Left lung (tissue), 4 donors: ENCODE measurements at regions not wholly inside any gene's neighbourhood (a gene's known extent, or its start where the extent isn't known, plus 50 kb on each side); places are given as distances from the start of the nearest gene placed in this dataset.

ENCODE experiments used
- ATAC-seq: fragments of 200-7000 bp; cut with Tn5 transposase; one replicate; pipeline ENCODE4 v1.9.1; 2020; ENCODE audit warnings: moderate library complexity
- DNase-seq, 4 donors: peaks; one replicate each; pipeline ENCODE4 v3.0.0-alpha.2; 2013 to 2020
- H3K27ac ChIP-seq, 2 donors: fragments of 200-600 bp; sonication (generic) in 1 of 2; one replicate each; pipeline versions ENCODE4 v1.5.0 to v1.8.0; 2020 to 2021
- H3K27me3 ChIP-seq, 2 donors: fragments of 200-600 bp; sonication (generic) in 1 of 2; one replicate each; pipeline versions ENCODE4 v1.5.0 to v1.8.0; 2020 to 2021
- H3K36me3 ChIP-seq, 2 donors: fragments of 200-600 bp; sonication (generic) in 1 of 2; one replicate each; pipeline versions ENCODE4 v1.5.0 to v1.8.0; 2020 to 2021
- H3K4me1 ChIP-seq, 2 donors: fragments of 200-600 bp; one replicate each; pipeline ENCODE4 v1.8.0; 2021
- H3K4me3 ChIP-seq, 2 donors: fragments of 200-600 bp; sonication (generic) in 1 of 2; one replicate each; pipeline versions ENCODE4 v1.5.0 to v1.8.0; 2020 to 2021; ENCODE audit warnings: mild to moderate bottlenecking in 1 of 2
- H3K9me3 ChIP-seq, 2 donors: fragments of 200-600 bp; sonication (generic) in 1 of 2; one replicate each; pipeline versions ENCODE4 v1.5.0 to v1.8.0; 2020 to 2021
- intact Hi-C, 2 donors: fragments of 100-400 bp; cut with DNase I; formaldehyde crosslinking; loops; one replicate each; pipeline versions ENCODE4 v1.11.2 to v1.14.2; 2022
- TF ChIP-seq, protein P1 (sequence below), 2 donors: fragments of 200-600 bp; sonication (generic) in 1 of 2; IDR thresholded peaks; one replicate each; pipeline versions ENCODE4 v1.5.0 to v1.8.0; 2021; ENCODE audit warnings: antibody characterized with exemption in 2 of 2
- donor health status: DM: no; HTN: yes; CAD: no.
- donor health status: DM: no; HTN: no; CAD: no.

DNA sequence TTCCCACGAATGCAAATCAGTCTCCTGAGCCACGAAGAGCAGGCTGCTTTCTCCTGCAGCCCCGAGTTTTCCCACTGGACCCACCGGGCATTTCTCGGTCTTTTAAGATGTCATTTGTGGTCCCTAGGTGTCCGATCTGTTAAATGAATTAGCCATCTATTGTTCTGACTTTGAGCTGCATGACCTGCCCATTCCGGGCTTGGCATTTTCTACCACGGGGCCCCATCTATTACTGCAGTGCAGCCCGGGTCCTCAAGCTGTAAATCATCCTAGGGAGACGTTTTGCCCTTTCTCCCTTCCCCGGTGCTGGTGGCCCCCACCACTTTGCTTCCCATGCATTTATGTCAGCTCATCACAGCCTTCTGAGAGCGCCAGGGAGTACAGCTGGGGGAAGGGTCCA, 405.4 kb downstream of the IRX1 start:
- H3K27ac ChIP-seq, result no peak overlapping the region
- H3K36me3 ChIP-seq, result no peaks in the 10 kb centered on the region
- H3K9me3 ChIP-seq, result no peaks in the 10 kb centered on the region
- intact Hi-C loops, result no loop called here
- no peak overlapping the region for H3K4me3 ChIP-seq
- peaks cover 0 to 6% of the 10 kb centered on the region in 2 donors for H3K27me3 ChIP-seq
- TF ChIP-seq, protein P1, sequence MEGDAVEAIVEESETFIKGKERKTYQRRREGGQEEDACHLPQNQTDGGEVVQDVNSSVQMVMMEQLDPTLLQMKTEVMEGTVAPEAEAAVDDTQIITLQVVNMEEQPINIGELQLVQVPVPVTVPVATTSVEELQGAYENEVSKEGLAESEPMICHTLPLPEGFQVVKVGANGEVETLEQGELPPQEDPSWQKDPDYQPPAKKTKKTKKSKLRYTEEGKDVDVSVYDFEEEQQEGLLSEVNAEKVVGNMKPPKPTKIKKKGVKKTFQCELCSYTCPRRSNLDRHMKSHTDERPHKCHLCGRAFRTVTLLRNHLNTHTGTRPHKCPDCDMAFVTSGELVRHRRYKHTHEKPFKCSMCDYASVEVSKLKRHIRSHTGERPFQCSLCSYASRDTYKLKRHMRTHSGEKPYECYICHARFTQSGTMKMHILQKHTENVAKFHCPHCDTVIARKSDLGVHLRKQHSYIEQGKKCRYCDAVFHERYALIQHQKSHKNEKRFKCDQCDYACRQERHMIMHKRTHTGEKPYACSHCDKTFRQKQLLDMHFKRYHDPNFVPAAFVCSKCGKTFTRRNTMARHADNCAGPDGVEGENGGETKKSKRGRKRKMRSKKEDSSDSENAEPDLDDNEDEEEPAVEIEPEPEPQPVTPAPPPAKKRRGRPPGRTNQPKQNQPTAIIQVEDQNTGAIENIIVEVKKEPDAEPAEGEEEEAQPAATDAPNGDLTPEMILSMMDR (IDR thresholded peaks at IDR 0.05), result no peak
- H3K4me1 ChIP-seq, result no peaks in the 10 kb centered on the region
- no peak for DNase-seq
- ATAC-seq, result no peak

DNA sequence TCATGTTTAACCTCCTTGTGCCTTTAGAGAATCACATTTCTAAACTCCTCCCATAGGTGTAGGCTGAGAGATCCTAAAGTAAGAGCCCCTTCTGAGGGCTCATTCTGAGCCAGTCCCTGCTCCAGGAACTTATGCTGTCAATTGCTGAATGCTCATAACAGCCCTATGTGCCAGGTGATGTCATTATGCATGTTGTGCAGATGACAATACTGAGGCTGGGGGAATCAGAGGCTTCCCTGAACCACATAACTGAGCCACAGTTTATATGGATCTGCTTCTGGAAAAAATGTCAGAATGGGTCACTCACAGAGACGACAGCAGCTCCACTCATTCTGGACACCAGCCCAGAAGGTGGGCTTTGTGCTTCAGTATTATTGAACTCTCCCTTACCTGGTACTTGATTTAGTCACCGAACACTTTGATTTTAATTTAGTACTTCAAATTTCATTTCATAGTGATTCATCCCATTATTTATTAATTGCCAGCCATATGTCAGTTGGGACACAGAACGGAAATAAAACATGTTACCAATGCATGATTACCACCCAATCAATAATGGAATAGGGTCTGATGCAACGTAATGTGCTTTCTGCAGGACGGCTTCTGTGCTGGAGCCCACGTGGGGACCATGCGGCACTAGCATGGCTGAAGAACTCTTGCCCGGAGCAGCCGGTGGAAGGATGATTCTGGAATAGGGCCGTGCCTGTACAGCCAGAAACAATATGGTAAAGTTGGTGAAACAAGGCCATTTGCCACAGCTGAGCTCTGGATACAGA, 406.3 kb downstream of the IRX1 start:
- Histone ChIP-seq H3K27ac (no peak overlapping the region), H3K27me3 (peaks cover 0 to 6% of the 10 kb centered on the region in 2 donors), H3K4me3 (no peak overlapping the region), H3K9me3 (no peaks in the 10 kb centered on the region), H3K36me3 (no peaks in the 10 kb centered on the region), H3K4me1 (no peaks in the 10 kb centered on the region)
- ATAC-seq (no peak), DNase-seq (no peak)
- TF ChIP-seq, protein P1 (IDR thresholded peaks at IDR 0.05), result no peak
- intact Hi-C loops, result no loop called here

DNA sequence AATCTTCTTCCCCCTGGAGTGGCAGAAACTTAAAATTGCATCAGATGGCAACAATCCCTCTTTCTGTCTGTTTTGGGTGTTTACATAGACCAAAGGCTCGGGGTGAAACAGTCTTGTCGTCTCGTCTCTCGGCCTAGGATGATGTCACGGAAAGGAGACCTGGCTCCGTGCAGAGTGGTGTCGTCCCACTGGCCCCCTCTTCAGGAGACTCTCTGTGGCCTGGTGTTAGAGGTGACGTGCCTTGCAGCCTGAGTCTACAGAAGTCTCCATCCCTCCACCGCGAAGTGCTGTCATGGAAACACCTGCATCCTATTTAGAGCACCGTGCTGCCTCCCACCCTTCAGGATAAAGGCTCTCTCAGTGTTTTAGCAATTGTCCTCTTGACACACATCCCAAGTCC, 409.7 kb downstream of the IRX1 start:
- no peak overlapping the region for H3K4me3 ChIP-seq
- H3K9me3 ChIP-seq, result no peaks in the 10 kb centered on the region
- ATAC-seq (no peak), DNase-seq (no peak)
- H3K27me3 ChIP-seq, result peaks cover 0 to 6% of the 10 kb centered on the region in 2 donors
- intact Hi-C loops, result no loop called here
- no peaks in the 10 kb centered on the region for H3K4me1 ChIP-seq
- TF ChIP-seq, protein P1 (IDR thresholded peaks at IDR 0.05), result no peak
- H3K27ac ChIP-seq, result no peak overlapping the region
- H3K36me3 ChIP-seq, result no peaks in the 10 kb centered on the region

DNA sequence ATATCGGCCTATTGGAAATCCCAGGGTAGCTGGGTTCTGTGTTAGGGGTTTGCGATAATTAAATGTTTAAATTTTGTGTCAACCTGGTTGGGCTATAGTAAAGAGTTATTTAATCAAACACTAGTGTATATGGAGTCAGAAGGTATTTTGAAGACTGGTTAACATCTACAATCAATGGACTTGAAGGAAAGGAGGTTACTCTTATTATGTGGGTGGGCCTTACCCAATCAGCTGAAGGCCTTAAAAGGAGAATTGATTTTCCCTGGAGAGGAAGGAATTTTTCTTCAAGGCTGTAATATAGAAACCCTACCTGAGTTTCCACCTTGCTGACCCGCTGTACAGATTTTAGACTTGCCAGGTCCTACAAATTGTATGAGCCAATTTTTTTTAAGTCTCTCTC, 411.4 kb downstream of the IRX1 start:
- intact Hi-C loops, result no loop called here
- Histone ChIP-seq H3K27me3 (no peaks in the 10 kb centered on the region), H3K36me3 (no peaks in the 10 kb centered on the region), H3K4me3 (no peak overlapping the region), H3K4me1 (no peaks in the 10 kb centered on the region), H3K9me3 (no peaks in the 10 kb centered on the region), H3K27ac (no peak overlapping the region)
- no peak for ATAC-seq
- no peak for DNase-seq
- TF ChIP-seq, protein P1 (IDR thresholded peaks at IDR 0.05), result no peak

DNA sequence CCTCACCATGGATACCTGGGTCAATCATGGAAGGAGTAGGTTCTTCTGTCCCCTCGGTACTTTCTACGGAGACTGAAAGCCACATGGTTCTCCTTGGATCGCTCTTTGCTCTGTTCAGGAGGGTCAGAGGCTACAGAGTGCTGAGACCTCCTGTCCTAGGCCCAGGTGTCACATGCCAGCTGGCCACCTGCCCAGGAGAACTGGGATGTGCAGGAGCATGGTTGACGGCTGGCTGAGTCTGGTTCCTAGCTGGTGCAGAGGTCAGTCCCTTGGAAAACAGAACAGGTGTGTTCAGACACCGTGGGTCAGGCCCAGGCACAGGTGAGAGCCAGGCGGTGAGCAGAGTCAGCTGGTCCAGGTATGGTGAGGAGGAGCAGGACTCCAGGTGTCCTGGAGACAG, 416.3 kb downstream of the IRX1 start:
- Histone ChIP-seq H3K36me3 (no peaks in the 10 kb centered on the region), H3K4me1 (no peaks in the 10 kb centered on the region), H3K27ac (no peak overlapping the region), H3K9me3 (no peaks in the 10 kb centered on the region), H3K4me3 (no peak overlapping the region), H3K27me3 (no peaks in the 10 kb centered on the region)
- intact Hi-C loops, result no loop called here
- DNase-seq (no peak), ATAC-seq (no peak)
- TF ChIP-seq, protein P1 (IDR thresholded peaks at IDR 0.05), result no peak
